ENCODE measurements at regions not wholly inside any gene's neighbourhood (a gene's known extent, or its start where the extent isn't known, plus 50 kb on each side); places are given as distances from the start of the nearest gene placed in this dataset.

DNA sequence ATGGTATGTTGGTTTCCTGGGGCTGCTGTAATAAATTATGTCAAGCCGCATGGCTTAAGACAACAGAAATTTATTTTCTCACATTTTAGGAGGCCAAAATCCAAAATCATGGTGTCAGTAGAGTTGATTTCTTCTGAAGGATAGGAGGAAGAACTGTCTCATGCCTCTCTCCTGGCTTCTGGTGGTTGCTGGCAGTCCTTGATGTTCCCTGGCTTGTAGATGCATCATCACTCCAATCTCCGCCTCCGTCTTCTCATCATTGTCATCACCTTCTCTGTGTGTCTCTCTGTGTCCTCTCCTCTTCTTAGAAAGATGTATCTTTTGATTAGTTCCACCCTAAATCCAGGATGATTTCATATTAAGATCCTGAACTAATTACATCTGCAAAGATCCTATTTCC lies 124.7 kb upstream of the CTTNBP2NL start:
- DNase-seq (ENCODE audit: low read depth, low spot score), result no peak
- Mint-ChIP-seq H3K36me3 (ENCODE audit: low read depth) (no peaks in the 10 kb centered on the region), H3K27me3 (ENCODE audit: low read depth) (peaks cover 49% of the 10 kb centered on the region), H3K4me1 (no peaks in the 10 kb centered on the region), H3K27ac (ENCODE audit: unreplicated experiment) (no peak overlapping the region), H3K4me3 (no peak overlapping the region), H3K9me3 (peaks cover 12% of the 10 kb centered on the region)
- TF ChIP-seq, protein P1, sequence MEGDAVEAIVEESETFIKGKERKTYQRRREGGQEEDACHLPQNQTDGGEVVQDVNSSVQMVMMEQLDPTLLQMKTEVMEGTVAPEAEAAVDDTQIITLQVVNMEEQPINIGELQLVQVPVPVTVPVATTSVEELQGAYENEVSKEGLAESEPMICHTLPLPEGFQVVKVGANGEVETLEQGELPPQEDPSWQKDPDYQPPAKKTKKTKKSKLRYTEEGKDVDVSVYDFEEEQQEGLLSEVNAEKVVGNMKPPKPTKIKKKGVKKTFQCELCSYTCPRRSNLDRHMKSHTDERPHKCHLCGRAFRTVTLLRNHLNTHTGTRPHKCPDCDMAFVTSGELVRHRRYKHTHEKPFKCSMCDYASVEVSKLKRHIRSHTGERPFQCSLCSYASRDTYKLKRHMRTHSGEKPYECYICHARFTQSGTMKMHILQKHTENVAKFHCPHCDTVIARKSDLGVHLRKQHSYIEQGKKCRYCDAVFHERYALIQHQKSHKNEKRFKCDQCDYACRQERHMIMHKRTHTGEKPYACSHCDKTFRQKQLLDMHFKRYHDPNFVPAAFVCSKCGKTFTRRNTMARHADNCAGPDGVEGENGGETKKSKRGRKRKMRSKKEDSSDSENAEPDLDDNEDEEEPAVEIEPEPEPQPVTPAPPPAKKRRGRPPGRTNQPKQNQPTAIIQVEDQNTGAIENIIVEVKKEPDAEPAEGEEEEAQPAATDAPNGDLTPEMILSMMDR (conservative IDR thresholded peaks at IDR 0.05), result no peak

GRCh38 chr1:112272101-112272772 lies 123.8 kb upstream of the CTTNBP2NL start:
- peaks cover 49% of the 10 kb centered on the region for H3K27me3 Mint-ChIP-seq (ENCODE audit: low read depth)
- no peak overlapping the region for H3K4me3 Mint-ChIP-seq
- no peaks in the 10 kb centered on the region for H3K36me3 Mint-ChIP-seq (ENCODE audit: low read depth)
- no peaks in the 10 kb centered on the region for H3K4me1 Mint-ChIP-seq
- DNase-seq (ENCODE audit: low read depth, low spot score), result no peak
- peaks cover 12% of the 10 kb centered on the region for H3K9me3 Mint-ChIP-seq
- H3K27ac Mint-ChIP-seq (ENCODE audit: unreplicated experiment), result no peak overlapping the region
- TF ChIP-seq, protein P1 (conservative IDR thresholded peaks at IDR 0.05), result no peak

- Mint-ChIP-seq H3K9me3 (no peaks in the 10 kb centered on the region), H3K4me1 (peaks cover 7% of the 10 kb centered on the region)
Measured at GRCh38 chr1:112284796-112285195, 111.2 kb upstream of the CTTNBP2NL start.

DNA sequence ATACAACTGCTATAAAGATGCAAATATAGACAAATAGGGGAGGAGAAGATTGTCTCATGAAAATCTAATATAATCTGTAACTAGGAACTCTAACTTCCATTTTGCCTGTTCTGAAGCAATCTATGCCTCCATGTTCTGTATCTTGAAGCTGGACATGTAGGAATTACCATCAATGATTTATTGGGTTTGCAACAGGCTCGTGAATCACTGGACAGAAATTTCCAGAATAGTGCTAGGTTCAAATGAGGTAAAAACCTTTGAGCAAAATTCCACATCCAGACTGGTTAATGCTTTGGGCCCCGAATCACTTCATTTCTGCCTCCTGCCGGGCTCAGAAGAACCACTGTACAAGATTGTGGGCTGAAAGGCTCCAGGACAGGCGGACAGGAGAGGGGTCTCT lies 110.7 kb upstream of the CTTNBP2NL start:
- no peak for DNase-seq (ENCODE audit: low read depth, low spot score)
- TF ChIP-seq, protein P1 (conservative IDR thresholded peaks at IDR 0.05), result no peak
- Mint-ChIP-seq H3K27ac (ENCODE audit: unreplicated experiment) (no peak overlapping the region), H3K27me3 (ENCODE audit: low read depth) (peaks cover 24% of the 10 kb centered on the region), H3K4me1 (peaks cover 7% of the 10 kb centered on the region), H3K4me3 (no peak overlapping the region), H3K9me3 (no peaks in the 10 kb centered on the region), H3K36me3 (ENCODE audit: low read depth) (no peaks in the 10 kb centered on the region)

More at GRCh38 chr1:112284796-112285195, 111.2 kb upstream of the CTTNBP2NL start:
- TF ChIP-seq, protein P1 (conservative IDR thresholded peaks at IDR 0.05), result no peak
- DNase-seq (ENCODE audit: low read depth, low spot score), result no peak
- no peaks in the 10 kb centered on the region for H3K36me3 Mint-ChIP-seq (ENCODE audit: low read depth)
- H3K4me3 Mint-ChIP-seq, result no peak overlapping the region
- peaks cover 24% of the 10 kb centered on the region for H3K27me3 Mint-ChIP-seq (ENCODE audit: low read depth)
- no peak overlapping the region for H3K27ac Mint-ChIP-seq (ENCODE audit: unreplicated experiment)

DNA sequence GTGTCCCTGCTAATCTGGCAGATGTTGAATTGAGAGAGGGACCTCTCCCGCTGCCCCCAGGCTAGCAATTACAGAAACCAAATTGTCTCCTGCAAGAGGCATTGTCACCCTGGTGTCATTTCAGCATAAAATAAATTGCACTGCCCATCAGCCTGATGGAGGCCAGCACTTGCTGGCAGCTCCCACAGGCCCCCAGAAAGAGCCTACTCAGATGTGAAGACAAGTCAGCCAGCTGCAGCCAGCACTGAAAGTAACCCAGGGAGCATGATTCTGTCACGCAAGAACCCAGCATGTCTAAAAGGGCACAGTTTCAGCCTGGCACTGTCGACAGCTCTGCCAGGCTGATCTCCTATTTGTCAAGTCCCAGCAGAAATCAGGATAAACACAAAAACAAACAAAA lies 110.3 kb upstream of the CTTNBP2NL start:
- TF ChIP-seq, protein P1 (conservative IDR thresholded peaks at IDR 0.05), result no peak
- no peak for DNase-seq (ENCODE audit: low read depth, low spot score)
- no peaks in the 10 kb centered on the region for H3K9me3 Mint-ChIP-seq
- no peak overlapping the region for H3K27ac Mint-ChIP-seq (ENCODE audit: unreplicated experiment)
- H3K27me3 Mint-ChIP-seq (ENCODE audit: low read depth), result peaks cover 27% of the 10 kb centered on the region
- H3K36me3 Mint-ChIP-seq (ENCODE audit: low read depth), result no peaks in the 10 kb centered on the region
- peaks cover 7% of the 10 kb centered on the region for H3K4me1 Mint-ChIP-seq
- no peak overlapping the region for H3K4me3 Mint-ChIP-seq

Measured in neural crest cell (in vitro differentiated cells).